ENCODE measurements at regions not wholly inside any gene's neighbourhood (a gene's known extent, or its start where the extent isn't known, plus 50 kb on each side); places are given as distances from the start of the nearest gene placed in this dataset.
"Not testable (repeated sequence)": the region's sequence is repeated elsewhere in the genome, so short reads cannot be mapped to it uniquely, and the experiment has no call there.

DNA sequence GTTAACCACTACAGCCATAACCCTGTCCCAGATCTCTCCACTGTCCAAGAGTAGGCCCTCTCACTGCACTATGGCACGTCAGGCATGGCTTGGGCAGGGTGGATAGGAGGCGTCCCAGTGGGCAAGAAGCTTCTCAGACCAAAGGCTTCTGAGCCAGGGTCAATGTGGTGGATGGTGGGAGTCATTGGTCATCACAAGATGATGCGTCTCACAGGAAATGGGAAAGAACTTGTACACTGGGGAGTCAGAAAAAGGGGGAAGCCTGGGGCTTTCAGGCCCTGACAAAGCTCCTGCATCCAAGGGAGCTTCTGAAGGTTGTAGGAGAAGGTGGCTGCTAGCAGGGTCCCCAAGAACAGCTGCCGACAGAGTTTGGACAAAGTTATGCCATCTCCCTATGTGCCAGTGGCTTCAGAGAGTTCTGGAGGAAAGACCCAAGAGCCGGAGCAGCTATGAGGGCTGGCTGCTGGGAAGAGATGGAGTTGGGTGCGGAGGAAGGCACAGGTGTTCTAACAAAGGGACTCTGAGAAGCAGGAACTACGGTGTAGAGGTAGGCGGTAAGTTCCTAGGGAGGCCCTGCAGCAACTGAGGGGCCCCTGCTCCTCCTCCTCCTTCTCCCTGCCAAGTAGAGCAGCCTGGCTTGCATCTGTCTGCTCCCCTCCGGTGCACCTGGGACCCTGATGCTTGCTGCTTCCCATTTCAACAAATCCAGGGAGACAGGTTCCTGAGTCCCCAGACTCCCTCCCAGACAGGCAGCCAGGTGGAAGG lies 81.1 kb downstream of the ARL6IP4 start:
- no peak for DNase-seq (ENCODE audit: low read depth)

DNA sequence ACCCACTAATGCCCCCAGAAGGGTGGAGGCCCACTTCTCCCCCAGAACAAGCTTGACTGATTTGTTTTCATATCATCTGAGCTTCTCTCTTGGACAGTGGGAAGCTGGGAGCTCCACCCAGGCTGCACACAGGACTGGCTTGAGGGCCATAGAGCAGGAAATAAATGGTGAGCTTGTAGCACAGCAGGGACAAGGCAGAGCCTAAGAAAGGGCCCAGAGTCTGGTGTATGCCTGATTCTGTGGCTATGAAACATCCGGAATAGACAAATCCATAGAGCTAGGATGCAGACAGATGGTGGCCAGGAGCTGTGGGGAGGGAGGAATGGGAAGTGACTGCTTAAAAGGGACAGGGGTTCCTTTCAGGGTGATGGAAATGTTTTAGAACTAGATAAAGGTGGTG lies 79.0 kb downstream of the ARL6IP4 start:
- DNase-seq (ENCODE audit: low read depth), result no peak

GRCh38 chr12:123058980-123059379 lies 78.5 kb downstream of the ARL6IP4 start:
- DNase-seq (ENCODE audit: low read depth), result no peak

GRCh38 chr12:123058481-123058880 lies 78.0 kb downstream of the ARL6IP4 start:
- DNase-seq (ENCODE audit: low read depth), result no peak

DNA sequence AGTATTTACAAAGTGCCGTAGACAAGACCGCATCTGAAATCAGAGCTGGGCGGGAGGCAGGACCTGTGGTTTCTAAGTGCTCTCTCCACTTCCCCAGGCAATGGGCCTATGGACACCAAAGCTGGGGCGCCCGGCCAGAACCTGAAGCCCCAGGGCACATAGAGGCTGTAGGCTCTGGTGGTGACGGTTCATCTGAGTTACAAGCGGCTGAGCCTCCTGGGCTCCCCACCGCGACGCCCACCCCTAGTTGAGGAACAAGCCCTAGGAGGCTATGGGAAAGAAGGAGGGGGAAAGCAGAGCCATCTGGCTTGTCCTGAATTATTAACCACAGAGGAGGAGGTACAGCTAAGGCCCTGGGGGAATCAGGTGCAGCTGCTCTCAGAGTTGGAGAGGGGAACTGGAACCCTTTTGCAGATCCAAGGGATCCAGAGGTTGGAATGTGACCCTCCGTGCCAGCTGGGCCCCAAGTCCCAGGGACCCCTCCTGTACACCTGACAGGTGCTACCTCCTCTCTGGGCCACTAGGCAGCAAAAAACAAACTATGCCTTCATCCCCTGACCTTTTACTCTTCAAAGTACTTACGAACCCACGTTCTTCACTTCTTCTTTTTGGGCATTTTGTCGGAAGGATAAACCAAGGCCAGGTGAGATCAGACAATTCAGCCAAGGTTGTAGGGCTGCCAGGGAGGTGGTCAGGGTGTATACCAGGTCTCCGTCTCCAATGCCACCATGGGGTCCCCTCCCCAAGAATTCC lies 77.2 kb downstream of the ARL6IP4 start:
- DNase-seq (ENCODE audit: low read depth), result no peak

GRCh38 chr12:123056709-123057108 lies 76.2 kb downstream of the ARL6IP4 start:
- no peak for DNase-seq (ENCODE audit: low read depth)

- DNase-seq (ENCODE audit: low read depth), result no peak
Measured at GRCh38 chr12:123056053-123056452, 75.6 kb downstream of the ARL6IP4 start.

DNA sequence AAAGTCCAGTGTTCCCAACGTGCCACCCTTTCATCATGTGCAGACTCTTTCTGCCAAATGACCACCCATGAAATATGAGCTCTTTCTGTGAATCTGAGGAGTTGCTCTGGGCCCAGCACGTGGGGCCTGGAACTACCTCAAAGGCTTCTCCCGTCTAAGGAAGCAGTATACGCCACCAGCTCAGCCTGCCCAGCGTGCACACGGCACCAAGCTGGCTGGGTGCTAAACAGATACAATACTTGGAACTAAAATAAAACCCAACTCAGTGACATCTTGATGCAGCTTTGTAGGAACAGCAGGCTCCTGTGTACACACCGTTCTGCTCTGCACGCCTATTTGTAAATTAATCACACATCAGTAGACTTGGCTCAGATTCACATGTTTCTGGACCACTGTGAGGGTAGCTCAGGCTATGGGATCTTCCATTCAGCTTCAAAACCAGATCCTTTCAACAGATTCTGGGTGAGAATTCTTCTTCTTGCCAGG lies 74.8 kb downstream of the ARL6IP4 start:
- DNase-seq (ENCODE audit: low read depth), result no peak

- DNase-seq (ENCODE audit: low read depth), result no peak
Measured at GRCh38 chr12:123054371-123054770, 73.9 kb downstream of the ARL6IP4 start.

DNA sequence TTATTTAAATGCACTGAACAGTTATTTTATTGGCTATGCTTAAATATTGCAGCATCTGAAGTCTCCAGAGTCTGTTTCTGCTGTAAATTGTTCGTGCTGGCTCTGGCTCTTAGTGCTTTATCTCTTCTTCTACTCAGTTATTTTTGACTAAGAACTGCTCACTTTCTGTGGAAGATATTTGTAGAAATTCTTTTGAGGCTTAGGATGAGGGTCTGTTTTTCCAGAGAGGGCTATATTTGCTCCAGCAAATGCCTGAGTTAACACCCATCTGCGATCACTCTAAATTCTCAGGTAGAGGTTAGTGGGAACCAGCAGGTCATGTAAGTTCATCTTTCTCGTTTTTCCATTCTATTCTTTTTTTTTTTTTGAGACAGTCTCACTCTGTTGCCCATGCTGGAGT lies 71.1 kb downstream of the ARL6IP4 start:
- DNase-seq (ENCODE audit: low read depth), result no peak

- DNase-seq (ENCODE audit: low read depth), result no peak
Measured at GRCh38 chr12:123050913-123051312, 70.4 kb downstream of the ARL6IP4 start.

DNA sequence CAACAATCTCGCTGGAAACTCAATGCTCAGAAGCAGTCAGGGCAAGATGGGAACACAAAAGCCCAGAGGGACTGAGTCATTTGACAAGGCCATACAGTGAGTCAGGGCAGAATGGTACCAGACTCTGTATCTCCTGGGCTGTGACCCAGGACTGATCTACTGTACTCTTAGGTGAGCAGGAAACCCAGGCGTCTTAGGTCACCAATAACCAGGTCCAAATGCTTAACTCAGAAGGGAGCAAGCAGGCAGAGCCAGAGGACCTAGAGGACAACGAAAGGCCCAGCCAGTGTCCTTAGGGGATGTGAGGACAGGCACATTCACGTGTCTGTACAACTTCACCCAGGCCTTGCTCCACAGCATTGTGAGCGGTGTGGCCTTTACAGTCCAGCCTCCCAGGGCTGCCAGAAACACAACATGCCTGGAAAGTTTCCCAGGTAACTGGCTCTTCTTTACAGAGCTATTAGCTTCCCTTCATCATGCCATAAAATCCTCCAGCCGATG lies 69.9 kb downstream of the ARL6IP4 start:
- DNase-seq (ENCODE audit: low read depth), result no peak

DNA sequence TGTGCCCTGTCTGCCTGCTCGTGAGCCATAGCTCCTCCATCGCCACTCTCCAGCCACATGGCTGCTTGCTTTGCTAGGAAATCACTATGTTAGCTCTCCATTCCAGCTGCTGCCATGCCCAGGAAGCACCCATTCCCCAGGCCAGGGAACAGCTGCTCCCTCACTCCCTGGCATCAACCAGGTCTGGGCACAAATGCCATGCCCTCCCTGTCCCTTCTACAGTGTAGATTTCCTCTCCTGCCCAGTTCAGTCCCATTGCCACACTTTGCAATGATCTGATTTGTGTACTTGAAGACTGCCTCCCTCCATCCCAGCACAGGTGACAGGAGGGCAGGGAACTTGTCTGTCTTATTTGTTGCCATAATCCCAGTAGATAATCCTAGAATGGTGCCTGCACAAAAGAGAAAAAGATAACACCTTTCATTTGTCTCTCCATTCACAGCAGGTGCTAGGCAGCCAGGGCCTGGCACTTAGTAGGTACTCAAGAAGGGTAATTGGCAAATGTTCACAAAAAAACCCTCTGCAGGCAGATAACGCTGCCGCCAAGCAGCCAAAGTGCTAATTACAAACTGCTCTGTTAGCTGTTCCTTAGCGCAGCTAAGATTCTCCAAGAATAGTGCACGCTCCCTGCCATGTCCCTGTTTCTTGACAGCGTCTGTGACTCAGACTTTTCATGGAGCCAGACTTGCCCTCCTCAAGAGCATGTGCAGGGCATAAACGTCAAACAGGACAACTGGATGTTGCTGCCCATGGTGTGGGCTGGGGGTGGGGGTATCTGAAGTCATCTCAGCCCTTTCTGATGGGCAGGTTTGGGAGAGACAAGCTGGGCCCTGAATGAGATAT lies 69.1 kb downstream of the ARL6IP4 start:
- DNase-seq (ENCODE audit: low read depth), result no peak

DNA sequence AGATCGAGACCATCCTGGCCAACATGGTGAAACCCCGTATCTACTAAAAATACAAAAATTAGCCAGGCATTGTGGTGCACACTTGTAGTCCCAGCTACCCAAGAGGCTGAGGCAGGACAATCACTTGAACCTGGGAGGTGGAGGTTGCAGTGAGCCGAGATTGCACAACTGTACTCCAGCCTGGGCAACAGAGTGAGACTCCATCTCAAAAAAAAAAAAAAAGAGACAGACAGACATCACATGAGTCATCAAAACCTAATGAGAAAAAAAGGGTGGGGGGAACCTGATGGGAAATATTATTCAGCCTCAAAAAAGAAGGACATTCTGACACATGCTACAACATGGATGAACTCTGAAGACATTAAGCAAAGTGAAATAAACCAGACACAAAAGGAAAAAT lies 67.4 kb downstream of the ARL6IP4 start:
- not testable (repeated sequence) for DNase-seq (ENCODE audit: low read depth)

DNA sequence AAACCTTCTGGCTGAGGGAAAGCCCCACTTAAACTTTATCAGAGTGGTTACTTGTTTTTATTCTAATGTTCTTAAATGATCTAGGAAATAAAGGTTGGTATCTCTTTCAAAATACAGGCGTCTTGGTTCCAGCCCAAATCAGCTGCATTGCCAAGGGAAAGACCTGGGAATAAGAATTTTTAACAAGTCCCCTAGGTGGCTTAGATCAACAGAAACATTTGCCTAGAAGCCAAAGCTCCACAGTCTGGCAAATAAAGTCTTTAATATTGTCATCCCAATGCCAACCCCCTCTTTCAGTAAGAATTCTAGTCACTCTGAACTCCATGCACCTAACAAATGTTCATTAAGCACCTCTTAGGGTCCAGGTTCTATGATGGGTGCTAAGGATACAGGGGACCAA lies 66.8 kb downstream of the ARL6IP4 start:
- no peak for DNase-seq (ENCODE audit: low read depth)

- no peak for DNase-seq (ENCODE audit: low read depth)
Measured at GRCh38 chr12:123046431-123046830, 66.0 kb downstream of the ARL6IP4 start.

GRCh38 chr12:123045678-123046077 lies 65.2 kb downstream of the ARL6IP4 start:
- no peak for DNase-seq (ENCODE audit: low read depth)

- DNase-seq (ENCODE audit: low read depth), result no peak
Measured at GRCh38 chr12:123044351-123044750, 63.9 kb downstream of the ARL6IP4 start.

DNA sequence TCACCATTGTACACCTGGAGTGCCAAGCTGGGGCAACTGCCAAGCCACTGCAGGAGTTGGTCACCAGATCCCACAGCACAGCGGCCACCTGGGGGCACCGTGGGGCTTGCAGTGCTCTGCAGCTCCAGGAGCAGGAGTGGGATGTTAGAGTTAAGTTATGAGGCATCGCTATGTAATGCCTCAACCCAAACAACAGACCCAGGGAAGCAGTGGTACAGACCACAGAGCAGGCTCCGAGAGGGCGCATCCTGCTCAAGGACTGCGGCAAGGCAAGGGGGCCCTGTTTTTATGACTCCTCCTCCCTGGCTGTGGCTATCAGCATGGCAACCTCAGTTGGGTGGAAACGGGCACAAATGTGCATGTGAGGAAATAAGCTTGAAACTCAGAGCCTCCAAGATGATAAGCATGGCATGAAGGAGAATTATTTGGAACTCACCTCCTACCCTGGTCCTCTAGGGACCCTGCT lies 63.1 kb downstream of the ARL6IP4 start:
- peak; percentile 12 for DNase-seq (ENCODE audit: low read depth)

DNA sequence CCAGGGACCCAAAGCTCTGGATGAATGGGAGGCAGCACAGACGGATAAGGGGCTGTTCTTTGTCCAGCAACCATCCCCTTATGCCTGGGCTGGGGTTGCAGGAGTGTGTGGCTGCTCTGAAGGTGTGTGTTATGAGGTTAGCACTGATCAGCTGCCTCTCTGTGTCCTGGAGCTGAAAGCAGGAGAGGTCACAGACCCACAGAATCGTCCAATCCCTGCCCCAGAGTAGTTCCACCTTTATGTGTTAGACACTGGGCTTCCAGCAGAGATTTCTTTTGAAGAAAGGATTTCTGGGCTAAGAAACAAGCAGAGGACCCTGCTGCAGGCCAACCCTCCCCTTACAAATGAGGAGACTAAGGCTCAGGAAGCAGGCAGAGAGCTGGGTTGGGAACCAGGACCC lies 62.4 kb downstream of the ARL6IP4 start:
- DNase-seq (ENCODE audit: low read depth), result no peak

DNA sequence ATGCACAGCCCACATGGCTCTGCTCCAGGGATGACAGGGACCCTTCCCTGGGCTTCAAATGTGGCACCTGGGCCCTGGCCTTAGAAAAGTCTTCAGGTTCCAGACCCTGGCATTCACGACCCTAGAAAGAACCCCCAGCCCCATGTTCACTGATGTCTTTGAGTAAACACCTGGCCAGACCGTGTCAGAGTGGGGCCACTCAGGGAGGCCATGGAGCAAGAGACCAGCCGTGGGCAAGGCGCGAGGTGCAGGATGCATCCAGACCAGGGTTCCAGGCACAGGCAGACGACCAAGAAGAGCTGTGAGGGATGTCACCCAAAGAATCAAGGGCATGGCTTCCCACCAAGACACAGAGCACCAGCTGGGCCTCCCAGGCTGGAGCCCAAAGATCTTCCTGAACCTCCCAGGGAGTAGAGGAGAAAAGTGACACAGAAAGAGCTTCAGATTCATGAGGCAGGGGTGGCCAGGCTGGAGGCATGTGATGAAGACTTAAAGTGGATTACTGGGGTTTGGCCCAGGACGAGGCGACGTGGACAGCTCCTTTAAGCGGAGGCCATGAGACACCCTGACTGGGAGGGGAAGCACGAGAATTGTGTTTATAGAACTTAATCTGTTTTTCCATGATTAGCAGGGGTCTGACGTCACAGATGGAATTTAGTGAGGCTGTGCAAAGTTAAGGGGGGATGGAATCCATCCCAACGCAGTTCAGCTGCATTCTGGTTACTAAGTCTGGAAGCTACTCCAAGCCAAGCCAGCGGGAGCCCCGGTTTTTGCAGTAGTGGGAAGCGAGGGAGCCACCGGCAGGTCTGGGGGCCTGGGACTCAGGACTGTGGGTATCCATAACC lies 61.6 kb downstream of the ARL6IP4 start:
- DNase-seq (ENCODE audit: low read depth), result no peak
